Brain microvascular endothelial cell (primary cell): ENCODE measurements at regions not wholly inside any gene's neighbourhood (a gene's known extent, or its start where the extent isn't known, plus 50 kb on each side); places are given as distances from the start of the nearest gene placed in this dataset.

Experiments
- DNase-seq: peaks from one replicate; pipeline ENCODE4 v3.0.0-alpha.2; 2020
- H3K27ac ChIP-seq: fragments of 250-450 bp; sonication (Bioruptor Pico); 2 replicates; pipeline ENCODE4 v1.5.1; 2020; ENCODE audit warnings: mild to moderate bottlenecking, moderate library complexity
- H3K27me3 ChIP-seq: fragments of 250-450 bp; sonication (Bioruptor Pico); replicated peaks from 2 replicates; pipeline ENCODE4 v1.5.1; 2020; ENCODE audit warnings: mild to moderate bottlenecking
- H3K36me3 ChIP-seq: fragments of 250-450 bp; sonication (Bioruptor Pico); replicated peaks from 2 replicates; pipeline ENCODE4 v1.5.1; 2020; ENCODE audit warnings: mild to moderate bottlenecking
- H3K4me3 ChIP-seq: 2 replicates; pipeline ENCODE4 v1.5.1; 2011; ENCODE audit warnings: low read depth, mild to moderate bottlenecking, control low read depth, low read length, moderate library complexity
- CTCF ChIP-seq: IDR thresholded peaks from 2 replicates; pipeline ENCODE4 v1.5.1; 2011; ENCODE audit warnings: low read depth, mild to moderate bottlenecking, moderate library complexity, low read length, control low read depth, inconsistent platforms; ENCODE audit errors: missing control alignments
- in situ Hi-C: cut with HindIII; loops from 2 replicates; pipeline ENCODE4 v1.10.0; 2017; ENCODE audit warnings: low sequenced_read_pairs, low pct_ligation_motif_present

- TF ChIP-seq CTCF: no peak
- H3K4me3 ChIP-seq: no peak overlapping the region
- H3K27ac ChIP-seq: no peak overlapping the region
- H3K27me3 ChIP-seq: no peaks in the 10 kb centered on the region
- no peak for DNase-seq
- no peaks in the 10 kb centered on the region for H3K36me3 ChIP-seq
- in situ Hi-C loops: no loop called here
These were observed 252.5 kb upstream of the TMPO start for GRCh38 chr12:98262902-98263301.

GRCh38 chr12:98274430-98275130, 240.8 kb upstream of the TMPO start:
- Histone ChIP-seq H3K27ac (no peak overlapping the region), H3K27me3 (no peaks in the 10 kb centered on the region), H3K4me3 (no peak overlapping the region), H3K36me3 (no peaks in the 10 kb centered on the region)
- no peak for TF ChIP-seq CTCF
- in situ Hi-C loops: no loop called here
- no peak for DNase-seq

GRCh38 chr12:98275131-98275475, 240.3 kb upstream of the TMPO start:
- in situ Hi-C loops: no loop called here
- H3K4me3 ChIP-seq: no peak overlapping the region
- DNase-seq: no peak
- H3K36me3 ChIP-seq: no peaks in the 10 kb centered on the region
- H3K27ac ChIP-seq: no peak overlapping the region
- H3K27me3 ChIP-seq: no peaks in the 10 kb centered on the region
- no peak for TF ChIP-seq CTCF

- DNase-seq: no peak
- Histone ChIP-seq H3K27ac (no peak overlapping the region), H3K4me3 (no peak overlapping the region), H3K36me3 (no peaks in the 10 kb centered on the region), H3K27me3 (no peaks in the 10 kb centered on the region)
- no peak for TF ChIP-seq CTCF
- in situ Hi-C loops: no loop called here
These were observed 235.2 kb upstream of the TMPO start for GRCh38 chr12:98280152-98280551.

GRCh38 chr12:98280621-98281020, 234.8 kb upstream of the TMPO start:
- H3K27ac ChIP-seq: no peak overlapping the region
- H3K36me3 ChIP-seq: no peaks in the 10 kb centered on the region
- no peak overlapping the region for H3K4me3 ChIP-seq
- no peak for DNase-seq
- H3K27me3 ChIP-seq: no peaks in the 10 kb centered on the region
- in situ Hi-C loops: no loop called here
- TF ChIP-seq CTCF: no peak

- Histone ChIP-seq H3K27me3 (no peaks in the 10 kb centered on the region), H3K4me3 (no peak overlapping the region), H3K36me3 (no peaks in the 10 kb centered on the region), H3K27ac (no peak overlapping the region)
- DNase-seq: no peak
- in situ Hi-C loops: no loop called here
- TF ChIP-seq CTCF: no peak
These were observed 223.6 kb upstream of the TMPO start for GRCh38 chr12:98291828-98292227.
